ENCODE measurements at regions not wholly inside any gene's neighbourhood (a gene's known extent, or its start where the extent isn't known, plus 50 kb on each side); places are given as distances from the start of the nearest gene placed in this dataset.

DNA sequence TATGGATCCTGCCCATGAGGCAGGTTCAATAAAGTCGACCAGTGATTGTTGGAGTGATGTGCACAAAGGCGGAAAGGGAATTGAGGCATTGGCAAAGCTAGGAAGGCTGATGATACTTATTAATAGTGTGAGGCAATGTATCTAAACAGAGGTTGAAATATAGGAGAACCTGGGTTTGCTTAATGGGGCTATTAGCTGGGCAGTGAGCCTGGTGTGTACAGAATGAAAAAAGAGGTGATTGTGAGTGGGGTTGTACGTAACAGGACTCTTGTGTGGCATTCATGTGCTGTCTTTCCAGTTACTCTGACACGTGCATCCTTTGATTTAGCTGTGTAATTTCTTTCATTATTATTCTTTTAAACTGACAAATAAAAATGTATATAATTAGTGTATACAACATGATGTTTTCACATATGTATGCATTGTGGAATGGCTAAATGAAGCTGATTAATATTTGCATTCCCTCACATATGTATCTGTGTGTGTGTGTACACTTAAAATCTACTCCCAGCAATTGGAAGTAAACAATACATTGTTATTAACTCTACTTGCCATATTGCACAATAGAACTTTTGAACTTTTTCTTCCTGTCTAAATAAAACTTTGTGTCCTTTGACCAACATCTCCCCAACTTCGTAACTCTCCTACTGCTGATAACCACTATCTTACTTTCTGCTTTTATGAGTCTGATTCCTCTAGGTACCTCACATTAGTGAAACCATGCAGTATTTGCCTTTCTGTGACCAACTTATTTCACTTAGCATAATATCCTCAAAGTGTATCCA is 220.5 kb upstream of the SLC35B3 start:
- TF ChIP-seq, protein P1, sequence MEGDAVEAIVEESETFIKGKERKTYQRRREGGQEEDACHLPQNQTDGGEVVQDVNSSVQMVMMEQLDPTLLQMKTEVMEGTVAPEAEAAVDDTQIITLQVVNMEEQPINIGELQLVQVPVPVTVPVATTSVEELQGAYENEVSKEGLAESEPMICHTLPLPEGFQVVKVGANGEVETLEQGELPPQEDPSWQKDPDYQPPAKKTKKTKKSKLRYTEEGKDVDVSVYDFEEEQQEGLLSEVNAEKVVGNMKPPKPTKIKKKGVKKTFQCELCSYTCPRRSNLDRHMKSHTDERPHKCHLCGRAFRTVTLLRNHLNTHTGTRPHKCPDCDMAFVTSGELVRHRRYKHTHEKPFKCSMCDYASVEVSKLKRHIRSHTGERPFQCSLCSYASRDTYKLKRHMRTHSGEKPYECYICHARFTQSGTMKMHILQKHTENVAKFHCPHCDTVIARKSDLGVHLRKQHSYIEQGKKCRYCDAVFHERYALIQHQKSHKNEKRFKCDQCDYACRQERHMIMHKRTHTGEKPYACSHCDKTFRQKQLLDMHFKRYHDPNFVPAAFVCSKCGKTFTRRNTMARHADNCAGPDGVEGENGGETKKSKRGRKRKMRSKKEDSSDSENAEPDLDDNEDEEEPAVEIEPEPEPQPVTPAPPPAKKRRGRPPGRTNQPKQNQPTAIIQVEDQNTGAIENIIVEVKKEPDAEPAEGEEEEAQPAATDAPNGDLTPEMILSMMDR (IDR thresholded peaks at IDR 0.05; ENCODE audit: low read depth, low read length), result no peak
- H3K4me3 ChIP-seq (ENCODE audit: low read depth, low read length), result no peak overlapping the region

DNA sequence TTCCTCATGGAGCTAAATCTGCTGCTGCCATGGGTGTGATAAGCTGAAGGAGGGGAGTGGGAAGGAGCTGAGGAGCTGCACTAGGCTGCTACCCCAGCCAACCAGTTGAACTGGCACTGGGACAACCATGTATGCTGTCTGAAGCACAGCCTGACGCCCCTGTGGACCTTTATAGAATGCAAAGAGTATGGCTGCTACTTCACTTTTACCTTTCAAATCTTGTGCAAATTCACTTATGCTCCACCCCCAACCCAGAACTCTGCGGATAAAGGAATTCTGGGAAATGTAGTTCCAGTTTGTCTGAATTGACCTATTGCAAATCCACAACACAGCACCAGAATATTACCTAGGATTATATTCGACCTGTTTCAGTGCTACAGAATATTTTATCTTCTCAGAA is 217.4 kb upstream of the SLC35B3 start:
- H3K4me3 ChIP-seq (ENCODE audit: low read depth, low read length), result no peak overlapping the region
- TF ChIP-seq, protein P1 (IDR thresholded peaks at IDR 0.05; ENCODE audit: low read depth, low read length), result no peak

DNA sequence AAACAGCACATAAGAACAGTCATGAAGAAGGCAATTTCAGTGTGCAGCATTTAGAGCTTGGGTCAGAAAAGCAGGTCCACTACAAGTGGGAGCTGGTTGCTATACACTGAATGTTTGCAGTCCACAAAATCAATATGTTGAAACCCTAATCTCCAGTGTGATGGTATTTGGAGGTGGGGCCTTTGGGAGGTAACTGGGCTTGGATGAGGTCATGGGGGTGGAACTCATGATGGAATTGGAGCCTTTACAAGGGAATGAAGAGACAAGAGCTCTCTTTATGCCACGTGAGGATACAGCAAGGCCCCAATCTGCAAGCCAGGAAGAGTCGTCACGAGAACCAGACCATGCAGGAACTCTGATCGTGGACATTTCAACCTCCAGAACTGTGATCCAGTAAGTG is 216.7 kb upstream of the SLC35B3 start:
- no peak overlapping the region for H3K4me3 ChIP-seq (ENCODE audit: low read depth, low read length)
- TF ChIP-seq, protein P1 (IDR thresholded peaks at IDR 0.05; ENCODE audit: low read depth, low read length), result no peak

DNA sequence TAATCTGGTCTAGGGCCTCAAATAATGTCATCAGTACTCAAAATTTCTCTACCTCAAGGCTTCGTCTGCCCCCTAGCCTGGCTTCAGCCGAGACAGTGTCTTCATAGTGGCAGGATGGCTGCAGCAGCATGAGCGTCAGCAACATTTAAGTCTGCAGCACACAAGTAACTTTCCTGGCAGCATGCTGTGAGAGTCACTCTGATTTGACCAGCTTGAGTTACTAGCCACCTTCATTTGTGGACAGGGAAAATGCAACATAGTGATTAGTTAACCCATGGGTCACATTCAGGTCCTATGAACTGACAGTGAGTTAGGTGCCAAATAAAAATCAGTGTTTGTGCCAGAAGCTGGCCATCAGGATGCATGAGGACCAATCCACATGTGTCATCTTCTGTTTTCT is 209.9 kb upstream of the SLC35B3 start:
- H3K4me3 ChIP-seq (ENCODE audit: low read depth, low read length), result no peak overlapping the region
- TF ChIP-seq, protein P1 (IDR thresholded peaks at IDR 0.05; ENCODE audit: low read depth, low read length), result no peak

DNA sequence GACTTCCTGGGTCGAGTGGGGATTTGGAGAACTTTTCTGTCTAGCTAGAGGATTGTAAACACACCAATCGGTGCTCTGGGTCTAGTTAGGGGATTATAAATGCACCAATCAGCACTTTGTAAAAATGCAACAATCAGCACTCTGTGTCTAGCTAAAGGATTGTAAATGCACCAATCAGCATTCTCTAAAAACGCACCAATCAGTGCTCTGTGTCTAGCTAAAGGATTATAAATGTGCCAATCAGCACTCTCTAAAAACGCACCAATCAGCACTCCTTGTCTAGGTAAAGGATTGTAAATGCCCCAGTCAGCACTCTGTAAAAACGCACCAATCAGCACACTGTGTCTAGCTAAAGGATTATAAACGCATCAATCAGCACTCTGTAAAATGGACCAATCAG is 209.0 kb upstream of the SLC35B3 start:
- TF ChIP-seq, protein P1 (IDR thresholded peaks at IDR 0.05; ENCODE audit: low read depth, low read length), result no peak
- H3K4me3 ChIP-seq (ENCODE audit: low read depth, low read length), result no peak overlapping the region

DNA sequence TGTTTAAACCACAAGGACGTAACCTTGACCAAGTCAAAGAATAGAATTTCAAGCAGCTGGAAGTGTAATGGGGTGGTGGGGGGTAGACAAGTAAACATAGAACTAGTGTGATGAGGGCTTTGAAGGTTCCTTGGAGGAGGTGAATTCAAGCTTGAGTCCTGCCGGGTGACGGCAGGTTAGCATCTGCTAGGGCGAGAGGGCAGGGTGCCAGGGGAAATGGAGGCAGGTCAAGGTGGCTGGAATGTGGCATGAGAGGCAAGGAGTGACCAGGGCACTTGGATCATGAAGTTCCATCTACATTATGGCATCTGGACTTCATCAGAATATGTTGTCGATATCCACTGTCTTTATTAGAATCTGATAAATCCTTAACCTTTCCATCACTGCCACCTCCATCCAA is 207.5 kb upstream of the SLC35B3 start:
- no peak overlapping the region for H3K4me3 ChIP-seq (ENCODE audit: low read depth, low read length)
- TF ChIP-seq, protein P1 (IDR thresholded peaks at IDR 0.05; ENCODE audit: low read depth, low read length), result no peak

DNA sequence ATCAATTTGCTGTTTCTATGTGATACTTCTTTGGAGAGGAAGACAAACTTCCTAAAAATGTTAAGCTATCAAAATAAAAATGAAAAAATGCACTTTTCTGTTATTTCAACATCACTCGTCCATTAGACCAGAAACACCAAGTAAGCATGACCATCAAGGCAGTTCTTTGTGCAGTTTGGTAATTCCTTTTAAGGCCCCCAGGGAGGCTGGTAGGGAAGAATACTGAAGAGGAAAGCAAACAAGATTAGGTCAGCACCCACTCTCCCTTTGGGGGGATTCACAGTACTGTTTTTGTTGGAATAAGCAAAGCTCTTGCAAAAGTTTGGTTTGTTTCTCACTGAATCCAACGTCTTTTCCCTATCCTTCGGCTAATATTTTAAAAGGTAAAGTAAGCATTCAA is 206.8 kb upstream of the SLC35B3 start:
- no peak overlapping the region for H3K4me3 ChIP-seq (ENCODE audit: low read depth, low read length)
- TF ChIP-seq, protein P1 (IDR thresholded peaks at IDR 0.05; ENCODE audit: low read depth, low read length), result no peak

All from WI38 (cell line).